ENCODE measurements at regions not wholly inside any gene's neighbourhood (a gene's known extent, or its start where the extent isn't known, plus 50 kb on each side); places are given as distances from the start of the nearest gene placed in this dataset.

DNA sequence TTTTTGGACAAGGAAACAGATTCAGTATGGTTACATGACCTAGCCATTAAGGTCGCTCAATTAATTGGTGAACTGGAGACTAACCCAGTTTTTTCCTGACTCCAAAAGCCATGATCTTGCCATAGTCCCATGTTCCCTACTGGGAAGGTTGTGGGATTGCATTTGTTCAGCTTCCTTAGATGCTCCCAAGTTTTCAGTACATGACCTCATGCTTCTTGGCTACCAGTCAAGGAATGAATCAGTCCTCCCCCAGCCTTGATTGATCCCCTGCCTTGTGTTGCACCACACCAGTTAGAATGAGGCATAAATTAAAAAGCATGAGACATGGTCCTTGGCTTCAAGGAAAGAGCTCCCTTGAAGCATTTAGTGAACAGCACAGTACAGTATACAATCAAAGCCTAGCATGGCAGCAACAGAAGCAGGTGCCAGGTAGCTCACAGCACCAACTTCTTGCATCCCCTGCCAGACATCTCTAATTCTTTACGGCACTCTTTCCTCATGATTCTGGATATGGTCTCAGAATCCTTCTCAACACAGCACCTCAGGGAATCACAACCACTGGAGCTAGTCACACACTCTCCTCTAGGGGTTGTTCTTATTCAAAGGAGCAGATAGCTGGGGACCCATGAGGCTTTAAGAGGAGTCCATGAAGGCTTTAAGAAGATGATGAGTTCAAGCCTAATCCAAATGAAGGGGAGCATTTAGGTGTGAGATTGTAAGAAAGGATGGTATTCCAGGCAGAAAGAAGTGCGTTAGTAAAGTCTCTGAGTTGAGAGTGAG is 295.5 kb upstream of the CLINT1 start:
- TF ChIP-seq, protein P1, sequence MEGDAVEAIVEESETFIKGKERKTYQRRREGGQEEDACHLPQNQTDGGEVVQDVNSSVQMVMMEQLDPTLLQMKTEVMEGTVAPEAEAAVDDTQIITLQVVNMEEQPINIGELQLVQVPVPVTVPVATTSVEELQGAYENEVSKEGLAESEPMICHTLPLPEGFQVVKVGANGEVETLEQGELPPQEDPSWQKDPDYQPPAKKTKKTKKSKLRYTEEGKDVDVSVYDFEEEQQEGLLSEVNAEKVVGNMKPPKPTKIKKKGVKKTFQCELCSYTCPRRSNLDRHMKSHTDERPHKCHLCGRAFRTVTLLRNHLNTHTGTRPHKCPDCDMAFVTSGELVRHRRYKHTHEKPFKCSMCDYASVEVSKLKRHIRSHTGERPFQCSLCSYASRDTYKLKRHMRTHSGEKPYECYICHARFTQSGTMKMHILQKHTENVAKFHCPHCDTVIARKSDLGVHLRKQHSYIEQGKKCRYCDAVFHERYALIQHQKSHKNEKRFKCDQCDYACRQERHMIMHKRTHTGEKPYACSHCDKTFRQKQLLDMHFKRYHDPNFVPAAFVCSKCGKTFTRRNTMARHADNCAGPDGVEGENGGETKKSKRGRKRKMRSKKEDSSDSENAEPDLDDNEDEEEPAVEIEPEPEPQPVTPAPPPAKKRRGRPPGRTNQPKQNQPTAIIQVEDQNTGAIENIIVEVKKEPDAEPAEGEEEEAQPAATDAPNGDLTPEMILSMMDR (IDR thresholded peaks at IDR 0.05; ENCODE audit: partially characterized antibody, unreplicated experiment) = no peak
- peaks cover 2% of the 10 kb centered on the region for H3K4me1 Mint-ChIP-seq (ENCODE audit: low read depth, unreplicated experiment)
- H3K27ac Mint-ChIP-seq (ENCODE audit: unreplicated experiment) = peak overlapping the region; percentile 34
- no peaks in the 10 kb centered on the region for H3K36me3 Mint-ChIP-seq (ENCODE audit: unreplicated experiment)
- no peaks in the 10 kb centered on the region for H3K9me3 Mint-ChIP-seq (ENCODE audit: unreplicated experiment)
- H3K27me3 Mint-ChIP-seq (ENCODE audit: unreplicated experiment) = peaks cover 1% of the 10 kb centered on the region
- DNase-seq = no peak
- H3K4me3 Mint-ChIP-seq (ENCODE audit: unreplicated experiment) = no peak overlapping the region

DNA sequence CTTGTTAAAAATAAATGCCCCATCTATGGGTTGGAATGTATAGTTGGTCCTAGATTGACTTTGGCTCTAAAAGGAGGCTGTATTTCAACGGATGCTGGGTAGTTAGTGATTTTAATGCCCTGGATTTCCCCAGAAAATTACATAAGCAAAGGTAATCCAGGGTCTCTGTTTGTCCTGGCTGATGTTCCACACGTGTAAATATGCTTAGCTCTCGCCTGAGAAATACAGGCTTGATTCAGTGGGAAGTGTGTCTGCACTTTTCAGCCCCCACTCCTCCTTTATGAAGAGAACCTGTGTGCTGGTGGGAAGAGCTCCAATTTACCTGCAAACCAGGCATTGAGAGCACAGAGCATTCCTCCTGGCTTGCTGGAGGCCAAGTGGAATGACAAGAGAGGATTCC is 294.6 kb upstream of the CLINT1 start:
- Mint-ChIP-seq H3K4me3 (ENCODE audit: unreplicated experiment) (no peak overlapping the region), H3K27ac (ENCODE audit: unreplicated experiment) (no peak overlapping the region), H3K9me3 (ENCODE audit: unreplicated experiment) (no peaks in the 10 kb centered on the region), H3K4me1 (ENCODE audit: low read depth, unreplicated experiment) (peaks cover 2% of the 10 kb centered on the region), H3K36me3 (ENCODE audit: unreplicated experiment) (no peaks in the 10 kb centered on the region), H3K27me3 (ENCODE audit: unreplicated experiment) (peaks cover 1% of the 10 kb centered on the region)
- DNase-seq = no peak
- TF ChIP-seq, protein P1 (IDR thresholded peaks at IDR 0.05; ENCODE audit: partially characterized antibody, unreplicated experiment) = no peak

DNA sequence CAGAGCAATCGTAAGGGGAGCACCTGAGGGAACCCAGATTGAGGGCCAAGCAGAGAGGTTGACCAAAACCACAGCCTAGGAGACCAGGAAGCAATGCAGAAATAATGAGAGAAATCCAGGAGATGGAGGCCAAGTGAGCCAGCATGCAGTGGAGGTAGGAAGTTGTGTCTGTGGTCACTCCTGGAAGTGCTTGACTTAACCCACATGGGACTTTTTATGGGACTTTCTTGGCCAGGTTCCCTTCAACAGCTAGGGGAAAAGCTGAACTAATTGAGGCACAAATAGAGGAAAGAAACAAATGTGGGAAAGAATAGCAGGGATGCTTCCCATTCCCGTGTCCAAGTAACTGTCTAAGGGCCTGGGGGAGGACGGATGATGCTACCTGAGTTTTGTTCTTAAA is 293.2 kb upstream of the CLINT1 start:
- Mint-ChIP-seq H3K9me3 (ENCODE audit: unreplicated experiment) (no peaks in the 10 kb centered on the region), H3K4me3 (ENCODE audit: unreplicated experiment) (no peak overlapping the region), H3K36me3 (ENCODE audit: unreplicated experiment) (no peaks in the 10 kb centered on the region), H3K27ac (ENCODE audit: unreplicated experiment) (no peak overlapping the region), H3K27me3 (ENCODE audit: unreplicated experiment) (peaks cover 1% of the 10 kb centered on the region), H3K4me1 (ENCODE audit: low read depth, unreplicated experiment) (peaks cover 4% of the 10 kb centered on the region)
- DNase-seq = no peak
- TF ChIP-seq, protein P1 (IDR thresholded peaks at IDR 0.05; ENCODE audit: partially characterized antibody, unreplicated experiment) = no peak

DNA sequence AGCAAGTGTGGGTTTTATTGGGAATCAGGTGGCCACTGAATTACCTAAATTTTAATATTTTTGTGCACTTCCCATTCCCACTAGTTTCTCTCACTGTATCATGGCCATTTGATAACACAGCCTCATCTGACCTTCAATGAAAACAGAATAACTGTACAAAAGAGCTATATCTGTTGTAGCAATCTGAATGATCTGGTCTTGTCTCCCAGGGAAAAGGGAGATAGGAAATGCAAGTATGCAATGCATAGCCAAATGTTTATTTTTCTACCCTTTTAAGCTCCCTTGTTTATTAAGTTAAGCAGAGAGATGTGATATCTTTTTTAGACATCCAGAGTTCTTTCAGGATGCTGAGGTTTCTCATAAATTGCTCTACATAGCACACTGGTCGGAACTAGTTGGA is 288.3 kb upstream of the CLINT1 start:
- no peak for DNase-seq
- Mint-ChIP-seq H3K36me3 (ENCODE audit: unreplicated experiment) (no peaks in the 10 kb centered on the region), H3K4me3 (ENCODE audit: unreplicated experiment) (no peak overlapping the region), H3K9me3 (ENCODE audit: unreplicated experiment) (no peaks in the 10 kb centered on the region), H3K4me1 (ENCODE audit: low read depth, unreplicated experiment) (peaks cover 12% of the 10 kb centered on the region), H3K27me3 (ENCODE audit: unreplicated experiment) (peaks cover 1% of the 10 kb centered on the region), H3K27ac (ENCODE audit: unreplicated experiment) (no peak overlapping the region)
- TF ChIP-seq, protein P1 (IDR thresholded peaks at IDR 0.05; ENCODE audit: partially characterized antibody, unreplicated experiment) = no peak

DNA sequence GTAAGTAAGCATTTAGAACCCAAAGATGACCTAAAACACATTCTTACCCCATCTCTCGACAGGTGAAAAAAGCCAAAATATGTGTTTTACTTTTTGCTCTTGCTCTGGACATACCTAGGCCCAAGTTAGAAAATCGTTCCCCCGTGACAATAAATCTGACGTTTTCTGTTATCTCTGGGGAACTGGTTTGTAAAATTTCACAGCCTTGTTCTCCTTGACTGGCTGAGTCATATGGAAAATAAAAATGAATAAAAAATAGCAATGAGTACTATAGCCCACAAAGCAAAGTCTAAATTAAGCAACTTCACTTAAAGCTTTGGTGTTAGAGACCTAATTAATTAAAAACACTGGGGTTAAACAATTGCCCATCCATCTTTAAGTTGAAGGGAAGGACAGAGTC is 286.9 kb upstream of the CLINT1 start:
- TF ChIP-seq, protein P1 (IDR thresholded peaks at IDR 0.05; ENCODE audit: partially characterized antibody, unreplicated experiment) = no peak
- Mint-ChIP-seq H3K36me3 (ENCODE audit: unreplicated experiment) (no peaks in the 10 kb centered on the region), H3K4me1 (ENCODE audit: low read depth, unreplicated experiment) (peaks cover 12% of the 10 kb centered on the region), H3K27ac (ENCODE audit: unreplicated experiment) (no peak overlapping the region), H3K9me3 (ENCODE audit: unreplicated experiment) (no peaks in the 10 kb centered on the region), H3K4me3 (ENCODE audit: unreplicated experiment) (no peak overlapping the region), H3K27me3 (ENCODE audit: unreplicated experiment) (no peaks in the 10 kb centered on the region)
- DNase-seq = no peak

All from glutamatergic neuron (in vitro differentiated cells).